GM12865 (cell line): ENCODE measurements at regions not wholly inside any gene's neighbourhood (a gene's known extent, or its start where the extent isn't known, plus 50 kb on each side); places are given as distances from the start of the nearest gene placed in this dataset.

Experiments
- DNase-seq: peaks from one replicate; pipeline ENCODE4 v3.0.0; 2010; ENCODE audit warnings: low read depth
- H3K4me3 ChIP-seq: 2 replicates; pipeline ENCODE4 v1.5.1; 2011; ENCODE audit warnings: mild to moderate bottlenecking, low read depth, low read length, control low read depth
- CTCF ChIP-seq: IDR thresholded peaks from 2 replicates; pipeline ENCODE4 v1.5.1; 2011; ENCODE audit warnings: low read length, control low read depth, low read depth, inconsistent platforms; ENCODE audit not compliant: insufficient read depth; ENCODE audit errors: missing control alignments

DNA sequence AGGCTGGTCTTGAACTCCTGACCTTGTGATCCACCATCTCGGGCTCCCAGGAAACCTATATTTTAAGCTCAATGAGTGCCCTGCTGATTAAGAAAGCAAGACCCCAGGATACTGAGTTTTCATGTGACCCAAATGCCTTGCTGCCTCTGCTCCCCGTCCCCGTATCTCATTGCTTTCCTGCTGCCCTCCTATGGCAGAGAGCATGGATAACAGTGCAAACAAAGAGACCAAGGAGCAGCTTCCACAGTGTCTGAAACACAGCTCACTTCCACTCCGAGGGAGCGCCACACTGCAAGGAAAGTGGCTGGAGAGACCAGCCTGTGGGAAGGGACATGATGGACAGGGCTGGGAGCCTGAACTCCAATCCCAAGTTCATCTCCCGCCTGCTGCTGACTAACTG is 246.8 kb downstream of the TMEM182 start:
- no peak for DNase-seq
- TF ChIP-seq CTCF, result no peak

GRCh38 chr2:103009871-103010270 is 248.0 kb downstream of the TMEM182 start:
- no peak for TF ChIP-seq CTCF
- no peak for DNase-seq
- no peak overlapping the region for H3K4me3 ChIP-seq

More for the DNA sequence above, 246.8 kb downstream of the TMEM182 start:
- H3K4me3 ChIP-seq, result no peak overlapping the region

GRCh38 chr2:103010306-103010705 is 248.5 kb downstream of the TMEM182 start:
- H3K4me3 ChIP-seq, result no peak overlapping the region
- no peak for DNase-seq

GRCh38 chr2:103010751-103011150 is 248.9 kb downstream of the TMEM182 start:
- no peak for DNase-seq
- H3K4me3 ChIP-seq, result no peak overlapping the region
- no peak for TF ChIP-seq CTCF

More at GRCh38 chr2:103010306-103010705, 248.5 kb downstream of the TMEM182 start:
- TF ChIP-seq CTCF, result no peak

- no peak for DNase-seq
- TF ChIP-seq CTCF, result no peak
- no peak overlapping the region for H3K4me3 ChIP-seq
These were observed 250.8 kb downstream of the TMEM182 start for GRCh38 chr2:103012590-103012989.

DNA sequence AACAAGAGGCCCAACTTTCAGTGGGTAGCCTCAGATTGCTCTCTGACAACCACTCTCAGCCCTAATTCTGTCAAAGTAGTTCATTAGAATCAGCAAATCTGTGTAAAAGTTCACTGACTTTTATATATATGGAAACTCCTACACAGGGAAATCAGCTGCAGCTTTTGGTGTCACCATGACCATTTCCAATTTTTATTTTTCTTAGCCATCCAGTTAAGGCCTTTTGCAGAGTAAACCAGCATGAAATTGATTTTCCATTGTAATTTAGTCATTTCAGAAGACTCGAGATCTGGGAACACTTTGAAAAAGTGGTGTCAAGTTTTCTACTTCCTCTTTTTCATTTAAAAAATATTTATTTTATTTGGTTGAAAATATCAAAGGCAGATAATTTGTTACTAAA is 263.2 kb downstream of the TMEM182 start:
- H3K4me3 ChIP-seq, result no peak overlapping the region
- no peak for TF ChIP-seq CTCF
- no peak for DNase-seq

GRCh38 chr2:103028181-103028580 is 266.4 kb downstream of the TMEM182 start:
- no peak overlapping the region for H3K4me3 ChIP-seq
- DNase-seq, result no peak
- TF ChIP-seq CTCF, result no peak
